Osteoblast (primary cell): ENCODE measurements at regions not wholly inside any gene's neighbourhood (a gene's known extent, or its start where the extent isn't known, plus 50 kb on each side); places are given as distances from the start of the nearest gene placed in this dataset.

Source experiments
- DNase-seq: peaks from one replicate; pipeline ENCODE4 v3.0.0; 2011; ENCODE audit warnings: low spot score, mixed read lengths; ENCODE audit not compliant: insufficient read length; ENCODE audit errors: missing footprints
- H2AFZ ChIP-seq: 2 replicates; pipeline ENCODE4 v1.6.0; 2011; ENCODE audit warnings: mild to moderate bottlenecking, low read length
- H3K27ac ChIP-seq: 2 replicates; pipeline ENCODE4 v1.5.1; 2011; ENCODE audit warnings: mild to moderate bottlenecking, low read depth, low read length, moderate library complexity
- H3K27me3 ChIP-seq: 2 replicates; pipeline ENCODE4 v1.6.0; 2012; ENCODE audit warnings: mild to moderate bottlenecking, control low read depth, inconsistent platforms, low read length, moderate library complexity; ENCODE audit not compliant: insufficient read depth
- H3K36me3 ChIP-seq: 2 replicates; pipeline ENCODE4 v1.5.1; 2011; ENCODE audit warnings: mild to moderate bottlenecking, low read length, control low read depth, moderate library complexity; ENCODE audit not compliant: insufficient read depth
- H3K4me1 ChIP-seq: 2 replicates; pipeline ENCODE4 v1.5.1; 2011; ENCODE audit warnings: mild to moderate bottlenecking, low read length, control low read depth, moderate library complexity; ENCODE audit not compliant: insufficient read depth
- H3K4me2 ChIP-seq: 2 replicates; pipeline ENCODE4 v1.6.0; 2011; ENCODE audit warnings: mild to moderate bottlenecking, low read length; ENCODE audit not compliant: insufficient read depth
- H3K4me3 ChIP-seq: fragments of 200-600 bp; sonication (generic); 3 replicates; pipeline ENCODE4 v1.5.1; 2012; ENCODE audit warnings: mild to moderate bottlenecking, low read length, inconsistent platforms; ENCODE audit not compliant: insufficient read depth
- H3K79me2 ChIP-seq: 2 replicates; pipeline ENCODE4 v1.6.0; 2012; ENCODE audit warnings: mild to moderate bottlenecking, low read length, control low read depth, inconsistent platforms; ENCODE audit not compliant: insufficient read depth
- H3K9me3 ChIP-seq: 2 replicates; pipeline ENCODE4 v1.5.1; 2011; ENCODE audit warnings: low read depth, low read length, control low read depth
- H4K20me1 ChIP-seq: 2 replicates; pipeline ENCODE4 v1.6.0; 2012; ENCODE audit warnings: mild to moderate bottlenecking, low read length, control low read depth; ENCODE audit not compliant: insufficient read depth
- CTCF ChIP-seq: IDR thresholded peaks from 2 replicates; pipeline ENCODE4 v1.5.1; 2011; ENCODE audit warnings: mild to moderate bottlenecking, low read depth, low read length, moderate library complexity; ENCODE audit errors: extremely low read depth

GRCh38 chr2:107062173-107062572 is 176.2 kb upstream of the ST6GAL2 start:
- peak; percentile 8 for DNase-seq
- H3K36me3 ChIP-seq: no peaks in the 10 kb centered on the region
- no peak overlapping the region for H3K27ac ChIP-seq
- no peak overlapping the region for H2AFZ ChIP-seq
- H3K27me3 ChIP-seq: peaks cover 5% of the 10 kb centered on the region
- H3K4me1 ChIP-seq: no peaks in the 10 kb centered on the region
- H4K20me1 ChIP-seq: no peaks in the 10 kb centered on the region
- no peak for TF ChIP-seq CTCF
- H3K4me3 ChIP-seq: no peak overlapping the region
- H3K9me3 ChIP-seq: no peaks in the 10 kb centered on the region
- H3K79me2 ChIP-seq: no peaks in the 10 kb centered on the region
- H3K4me2 ChIP-seq: no peak overlapping the region

- no peaks in the 10 kb centered on the region for H4K20me1 ChIP-seq
- no peak overlapping the region for H2AFZ ChIP-seq
- no peaks in the 10 kb centered on the region for H3K9me3 ChIP-seq
- DNase-seq: no peak
- TF ChIP-seq CTCF: no peak
- H3K79me2 ChIP-seq: no peaks in the 10 kb centered on the region
- H3K4me1 ChIP-seq: no peaks in the 10 kb centered on the region
- H3K4me3 ChIP-seq: no peak overlapping the region
- H3K27me3 ChIP-seq: peaks cover 7% of the 10 kb centered on the region
- H3K27ac ChIP-seq: no peak overlapping the region
- no peaks in the 10 kb centered on the region for H3K36me3 ChIP-seq
- H3K4me2 ChIP-seq: no peak overlapping the region
Observed at GRCh38 chr2:107062599-107063220, 176.7 kb upstream of the ST6GAL2 start.

- no peaks in the 10 kb centered on the region for H4K20me1 ChIP-seq
- H3K27me3 ChIP-seq: peaks cover 7% of the 10 kb centered on the region
- no peaks in the 10 kb centered on the region for H3K36me3 ChIP-seq
- H3K27ac ChIP-seq: no peak overlapping the region
- no peaks in the 10 kb centered on the region for H3K9me3 ChIP-seq
- TF ChIP-seq CTCF: no peak
- H3K4me2 ChIP-seq: no peak overlapping the region
- H3K4me3 ChIP-seq: no peak overlapping the region
- H3K79me2 ChIP-seq: no peaks in the 10 kb centered on the region
- no peaks in the 10 kb centered on the region for H3K4me1 ChIP-seq
- no peak for DNase-seq
- H2AFZ ChIP-seq: no peak overlapping the region
Observed at GRCh38 chr2:107063228-107063627, 177.3 kb upstream of the ST6GAL2 start.

- H3K27ac ChIP-seq: no peak overlapping the region
- H3K27me3 ChIP-seq: peaks cover 7% of the 10 kb centered on the region
- H3K4me2 ChIP-seq: no peak overlapping the region
- no peak for TF ChIP-seq CTCF
- H3K9me3 ChIP-seq: no peaks in the 10 kb centered on the region
- H2AFZ ChIP-seq: no peak overlapping the region
- DNase-seq: no peak
- no peak overlapping the region for H3K4me3 ChIP-seq
- no peaks in the 10 kb centered on the region for H4K20me1 ChIP-seq
- no peaks in the 10 kb centered on the region for H3K36me3 ChIP-seq
- H3K4me1 ChIP-seq: no peaks in the 10 kb centered on the region
- H3K79me2 ChIP-seq: no peaks in the 10 kb centered on the region
Observed at GRCh38 chr2:107064750-107065149, 178.8 kb upstream of the ST6GAL2 start.
